ENCODE measurements at regions not wholly inside any gene's neighbourhood (a gene's known extent, or its start where the extent isn't known, plus 50 kb on each side); places are given as distances from the start of the nearest gene placed in this dataset.

- TF ChIP-seq, protein P1, sequence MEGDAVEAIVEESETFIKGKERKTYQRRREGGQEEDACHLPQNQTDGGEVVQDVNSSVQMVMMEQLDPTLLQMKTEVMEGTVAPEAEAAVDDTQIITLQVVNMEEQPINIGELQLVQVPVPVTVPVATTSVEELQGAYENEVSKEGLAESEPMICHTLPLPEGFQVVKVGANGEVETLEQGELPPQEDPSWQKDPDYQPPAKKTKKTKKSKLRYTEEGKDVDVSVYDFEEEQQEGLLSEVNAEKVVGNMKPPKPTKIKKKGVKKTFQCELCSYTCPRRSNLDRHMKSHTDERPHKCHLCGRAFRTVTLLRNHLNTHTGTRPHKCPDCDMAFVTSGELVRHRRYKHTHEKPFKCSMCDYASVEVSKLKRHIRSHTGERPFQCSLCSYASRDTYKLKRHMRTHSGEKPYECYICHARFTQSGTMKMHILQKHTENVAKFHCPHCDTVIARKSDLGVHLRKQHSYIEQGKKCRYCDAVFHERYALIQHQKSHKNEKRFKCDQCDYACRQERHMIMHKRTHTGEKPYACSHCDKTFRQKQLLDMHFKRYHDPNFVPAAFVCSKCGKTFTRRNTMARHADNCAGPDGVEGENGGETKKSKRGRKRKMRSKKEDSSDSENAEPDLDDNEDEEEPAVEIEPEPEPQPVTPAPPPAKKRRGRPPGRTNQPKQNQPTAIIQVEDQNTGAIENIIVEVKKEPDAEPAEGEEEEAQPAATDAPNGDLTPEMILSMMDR (IDR thresholded peaks at IDR 0.05; ENCODE audit: low read depth, low read length, poor library complexity, severe bottlenecking), result no peak
- TF ChIP-seq EZH2phosphoT487 (IDR thresholded peaks at IDR 0.05; ENCODE audit: borderline replicate concordance, low read length), result no peak
Observed at GRCh38 chr2:42931818-42932195, 139.4 kb upstream of the HAAO start.
